ENCODE measurements at regions not wholly inside any gene's neighbourhood (a gene's known extent, or its start where the extent isn't known, plus 50 kb on each side); places are given as distances from the start of the nearest gene placed in this dataset.

DNA sequence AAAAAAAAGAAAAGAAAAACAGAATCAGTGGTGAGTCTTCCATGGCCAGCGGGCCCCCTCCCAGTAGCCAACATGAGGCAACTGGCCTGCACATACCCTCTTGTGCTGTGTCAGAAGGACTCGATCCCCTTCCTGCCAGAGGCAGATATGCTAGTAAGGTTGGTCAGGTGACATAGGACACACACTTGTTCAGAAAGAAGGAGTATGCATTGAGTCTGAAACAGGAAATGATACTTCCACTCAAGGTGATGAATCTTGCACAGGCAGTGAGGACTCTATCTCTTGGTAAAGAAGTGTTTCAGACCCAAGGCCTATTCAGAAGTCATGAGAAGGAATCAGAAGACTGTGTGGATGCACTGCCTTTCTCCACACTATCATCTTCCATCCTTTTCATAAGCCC lies 269.7 kb upstream of the FAR2 start:
- no peak for DNase-seq (ENCODE audit: low read depth)

GRCh38 chr12:28882444-28882843 lies 266.6 kb upstream of the FAR2 start:
- DNase-seq (ENCODE audit: low read depth) = no peak

- no peak for DNase-seq (ENCODE audit: low read depth)
Observed at GRCh38 chr12:28883406-28883997, 265.6 kb upstream of the FAR2 start.

GRCh38 chr12:28884904-28885679 lies 264.0 kb upstream of the FAR2 start:
- DNase-seq (ENCODE audit: low read depth) = no peak

DNA sequence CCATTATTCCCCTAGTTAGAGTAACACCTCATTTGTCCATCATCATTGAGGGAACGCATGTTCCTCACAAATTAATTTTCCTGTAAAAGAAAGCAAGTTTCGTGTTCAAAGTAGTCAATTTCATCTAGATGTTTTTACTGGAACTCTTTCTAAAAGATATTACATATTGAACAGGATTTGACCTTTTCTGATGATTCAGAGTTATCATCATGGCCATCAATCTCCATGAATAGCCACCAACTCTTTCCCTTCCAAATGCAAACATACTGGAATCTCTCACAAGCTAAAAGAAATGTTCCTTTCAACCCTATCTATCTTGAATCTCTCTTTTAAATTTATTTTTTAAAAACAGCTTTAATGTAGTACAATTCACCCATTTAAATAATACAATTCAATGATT lies 263.1 kb upstream of the FAR2 start:
- no peak for DNase-seq (ENCODE audit: low read depth)

DNA sequence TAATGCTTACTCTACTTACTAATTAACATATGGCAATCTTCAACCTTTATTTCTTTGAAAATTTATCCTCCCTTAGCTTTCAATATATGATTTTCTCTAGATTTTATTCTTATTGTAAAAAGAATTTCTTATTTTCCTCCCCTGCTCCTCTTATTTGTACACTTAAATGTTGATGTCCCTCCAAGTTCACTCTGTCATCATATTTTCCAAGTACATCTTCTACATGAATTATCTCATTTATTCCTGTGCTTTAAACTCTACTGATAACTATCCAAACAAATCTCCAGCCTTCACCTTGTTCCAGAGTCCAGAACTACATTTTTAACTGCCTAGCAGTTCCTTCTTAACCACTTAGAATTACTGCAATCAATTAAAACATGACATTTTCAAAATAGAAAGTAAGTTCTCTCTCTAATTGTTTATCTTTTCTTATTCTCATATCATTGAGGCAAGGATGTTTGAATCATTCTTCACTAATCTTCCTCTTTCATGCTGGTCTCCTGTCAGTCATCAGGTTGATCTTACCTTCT lies 261.6 kb upstream of the FAR2 start:
- no peak for DNase-seq (ENCODE audit: low read depth)

- DNase-seq (ENCODE audit: low read depth) = no peak
Observed at GRCh38 chr12:28890664-28891063, 258.4 kb upstream of the FAR2 start.

- no peak for DNase-seq (ENCODE audit: low read depth)
Observed at GRCh38 chr12:28891126-28891525, 258.0 kb upstream of the FAR2 start.

DNA sequence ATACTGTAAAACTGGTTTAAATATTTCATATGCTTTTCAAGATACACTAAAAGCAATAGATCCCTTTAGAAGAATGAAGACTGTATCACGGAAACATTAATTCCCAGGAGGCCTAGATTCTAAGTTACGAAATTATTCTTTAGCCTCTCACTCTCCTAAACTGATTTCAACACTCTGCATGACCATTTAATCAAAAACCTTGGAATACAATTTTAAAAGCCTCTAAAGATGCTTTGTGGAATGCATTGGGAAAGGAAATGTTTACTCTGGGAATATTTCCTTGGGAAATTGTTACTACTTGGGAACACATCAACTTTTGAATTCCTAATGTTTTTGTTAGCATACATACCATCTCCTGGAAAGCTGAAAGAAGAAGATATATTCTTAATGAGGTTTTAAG lies 255.7 kb upstream of the FAR2 start:
- DNase-seq (ENCODE audit: low read depth) = peak; percentile 77

- DNase-seq (ENCODE audit: low read depth) = no peak
Observed at GRCh38 chr12:28893856-28894255, 255.2 kb upstream of the FAR2 start.

DNA sequence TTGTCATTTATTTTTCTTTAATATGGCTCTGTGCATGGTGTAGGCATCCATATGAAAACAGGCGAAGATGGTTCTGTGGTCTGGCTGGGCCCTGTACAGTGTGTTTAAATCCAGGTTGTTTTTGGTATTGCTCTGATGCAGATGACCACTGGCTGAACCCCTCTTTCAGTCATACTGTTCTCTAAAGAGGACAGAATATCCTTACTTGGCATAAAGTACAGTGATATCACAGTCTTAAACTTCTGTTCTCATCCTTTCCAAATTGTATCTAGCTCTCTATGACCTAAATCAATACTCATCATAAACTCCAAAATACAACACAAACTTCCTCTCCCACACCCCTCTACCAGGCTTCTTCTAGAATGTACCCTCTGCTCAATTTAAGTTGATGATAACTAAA lies 252.7 kb upstream of the FAR2 start:
- no peak for DNase-seq (ENCODE audit: low read depth)

GRCh38 chr12:28898038-28898437 lies 251.0 kb upstream of the FAR2 start:
- no peak for DNase-seq (ENCODE audit: low read depth)

DNA sequence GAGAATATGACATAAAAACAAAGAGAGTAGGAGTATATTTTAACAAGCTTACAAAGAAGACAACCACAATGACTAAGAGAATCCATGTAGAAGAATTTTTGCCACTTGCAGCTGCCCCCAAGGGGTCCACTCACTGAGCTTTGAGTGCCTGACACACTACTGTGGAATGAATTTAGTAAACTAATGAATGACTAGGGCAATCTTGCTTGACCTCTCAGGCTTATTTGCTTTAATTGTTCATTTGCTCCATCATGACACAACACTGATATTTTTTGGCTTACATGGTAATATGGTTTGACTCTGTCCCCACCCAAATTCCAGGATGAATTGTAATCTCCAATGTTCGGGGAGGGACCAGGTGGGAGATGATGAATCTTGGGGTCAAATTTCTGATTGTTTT lies 249.1 kb upstream of the FAR2 start:
- DNase-seq (ENCODE audit: low read depth) = no peak

- DNase-seq (ENCODE audit: low read depth) = no peak
Observed at GRCh38 chr12:28905220-28905955, 243.7 kb upstream of the FAR2 start.

- DNase-seq (ENCODE audit: low read depth) = no peak
Observed at GRCh38 chr12:28908646-28909045, 240.4 kb upstream of the FAR2 start.

- no peak for DNase-seq (ENCODE audit: low read depth)
Observed at GRCh38 chr12:28909291-28909690, 239.8 kb upstream of the FAR2 start.

GRCh38 chr12:28925719-28926376 lies 223.2 kb upstream of the FAR2 start:
- DNase-seq (ENCODE audit: low read depth) = no peak

GRCh38 chr12:28930704-28931103 lies 218.4 kb upstream of the FAR2 start:
- no peak for DNase-seq (ENCODE audit: low read depth)

GRCh38 chr12:28933176-28933575 lies 215.9 kb upstream of the FAR2 start:
- DNase-seq (ENCODE audit: low read depth) = no peak

DNA sequence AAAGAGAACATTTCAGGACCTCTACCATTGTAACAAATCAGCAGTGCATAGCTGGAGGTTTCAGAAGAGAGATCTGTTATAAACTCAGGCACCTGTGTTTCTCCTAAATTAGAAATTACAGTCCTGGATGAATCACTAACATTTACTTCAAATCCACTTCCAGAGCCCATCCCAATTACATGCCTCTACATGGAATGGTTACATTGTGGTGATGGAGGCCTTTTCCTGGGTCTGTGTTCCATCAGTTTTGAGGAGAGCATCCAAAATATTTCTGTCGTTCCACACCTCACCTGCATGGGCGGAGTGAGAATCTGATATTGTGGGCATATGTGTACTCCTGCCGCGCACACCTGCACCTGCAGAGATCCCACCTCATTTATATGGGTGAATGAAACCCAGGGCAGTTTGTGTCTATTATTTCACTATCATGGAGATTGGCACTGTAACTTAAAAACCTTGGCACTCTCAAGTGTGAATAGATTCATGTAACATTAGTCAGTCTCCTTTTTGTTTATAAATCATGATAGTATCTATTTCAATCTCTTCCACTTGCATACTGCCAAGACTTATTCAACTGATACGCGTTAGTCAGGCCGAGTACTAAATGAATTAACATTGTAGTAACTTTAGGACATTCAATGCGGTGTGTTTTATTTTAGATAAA lies 215.1 kb upstream of the FAR2 start:
- DNase-seq (ENCODE audit: low read depth) = no peak

DNA sequence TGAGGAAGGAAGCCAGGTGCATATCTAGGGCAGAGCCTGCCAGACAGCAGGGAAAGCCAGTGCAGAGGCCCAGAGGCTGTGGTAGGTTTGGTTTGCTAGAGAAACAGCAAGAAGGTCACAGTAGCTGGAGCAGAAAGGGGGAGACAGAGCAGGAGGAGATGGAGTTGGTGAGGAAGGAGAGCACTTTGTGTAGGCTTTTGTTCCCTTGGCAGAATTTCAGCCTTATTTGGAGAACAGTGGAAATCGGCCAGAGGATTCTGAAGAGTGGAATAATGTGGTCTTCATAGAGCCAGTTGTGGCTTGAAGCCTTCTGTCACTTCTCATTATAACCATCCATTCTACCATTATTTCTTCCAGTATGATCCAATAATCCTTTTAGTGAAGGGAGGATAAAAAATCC lies 212.9 kb upstream of the FAR2 start:
- no peak for DNase-seq (ENCODE audit: low read depth)

- DNase-seq (ENCODE audit: low read depth) = no peak
Observed at GRCh38 chr12:28936711-28937110, 212.4 kb upstream of the FAR2 start.

Data from forelimb muscle (tissue), 1 donor.